Activated CD8-positive, alpha-beta memory T cell treated with anti-CD3 and anti-CD28 coated beads, Interleukin-2, amount 10 ng/mL, durations not matched to agents 7 days and 5 days (primary cell): ENCODE measurements at regions not wholly inside any gene's neighbourhood (a gene's known extent, or its start where the extent isn't known, plus 50 kb on each side); places are given as distances from the start of the nearest gene placed in this dataset.

Experiments used
- ATAC-seq: fragments of 150-1000 bp; cut with Tn5 transposase; one replicate; pipeline ENCODE4 v1.10.0; 2021; ENCODE audit warnings: moderate library complexity
- CTCF ChIA-PET: fragments of 350-600 bp; sonication (Branson Sonifier 250); formaldehyde crosslinking; loops from one replicate; lab custom pipeline; 2021; ENCODE audit warnings: antibody characterized with exemption; lab: Charles Lee
- DNase-seq: peaks from one replicate; pipeline ENCODE4 v3.0.0-alpha.2; 2020
- H3K27ac Mint-ChIP-seq: one replicate; pipeline ENCODE4 v1.8.0; 2021; ENCODE audit warnings: mild to moderate bottlenecking, mixed read lengths
- H3K27me3 Mint-ChIP-seq: one replicate; pipeline ENCODE4 v1.8.0; 2021; ENCODE audit warnings: mixed read lengths
- H3K36me3 Mint-ChIP-seq: one replicate; pipeline ENCODE4 v1.8.0; 2021; ENCODE audit warnings: mild to moderate bottlenecking, mixed read lengths
- H3K4me1 Mint-ChIP-seq: one replicate; pipeline ENCODE4 v1.8.0; 2021; ENCODE audit warnings: mixed read lengths
- H3K4me3 Mint-ChIP-seq: one replicate; pipeline ENCODE4 v1.8.0; 2021; ENCODE audit warnings: mild to moderate bottlenecking, moderate library complexity, mixed read lengths
- H3K9me3 Mint-ChIP-seq: one replicate; pipeline ENCODE4 v1.8.0; 2022; ENCODE audit warnings: low read depth, mixed read lengths

- ATAC-seq (no peak), DNase-seq (no peak)
- peaks cover 2% of the 10 kb centered on the region for H3K27me3 Mint-ChIP-seq
- H3K4me1 Mint-ChIP-seq = no peaks in the 10 kb centered on the region
- no peaks in the 10 kb centered on the region for H3K36me3 Mint-ChIP-seq
- H3K4me3 Mint-ChIP-seq = no peak overlapping the region
- no peak overlapping the region for H3K27ac Mint-ChIP-seq
- CTCF ChIA-PET = no interaction called here
- no peaks in the 10 kb centered on the region for H3K9me3 Mint-ChIP-seq
These were observed 68.1 kb upstream of the CCBE1 start for GRCh38 chr18:59765343-59765742.

GRCh38 chr18:59764281-59764680 is 67.1 kb upstream of the CCBE1 start:
- no peaks in the 10 kb centered on the region for H3K36me3 Mint-ChIP-seq

GRCh38 chr18:59763541-59764136 is 66.4 kb upstream of the CCBE1 start:
- CTCF ChIA-PET = no interaction called here
- Mint-ChIP-seq H3K9me3 (no peaks in the 10 kb centered on the region), H3K4me1 (no peaks in the 10 kb centered on the region), H3K36me3 (no peaks in the 10 kb centered on the region), H3K27ac (no peak overlapping the region), H3K4me3 (no peak overlapping the region), H3K27me3 (peaks cover 2% of the 10 kb centered on the region)
- ATAC-seq (no peak), DNase-seq (no peak)

More at GRCh38 chr18:59764281-59764680, 67.1 kb upstream of the CCBE1 start:
- Mint-ChIP-seq H3K27ac (no peak overlapping the region), H3K4me3 (no peak overlapping the region), H3K9me3 (no peaks in the 10 kb centered on the region), H3K4me1 (no peaks in the 10 kb centered on the region), H3K27me3 (peaks cover 2% of the 10 kb centered on the region)
- no peak for DNase-seq
- no peak for ATAC-seq
- CTCF ChIA-PET = no interaction called here

- H3K9me3 Mint-ChIP-seq = no peaks in the 10 kb centered on the region
- DNase-seq = no peak
- H3K27ac Mint-ChIP-seq = no peak overlapping the region
- no peak overlapping the region for H3K4me3 Mint-ChIP-seq
- CTCF ChIA-PET = interaction anchor here (0.6 kb wide), 1 partner anchor 799 kb away, joined by 4 read pairs; no protein-coding TSS in a partner anchor
- peaks cover 7% of the 10 kb centered on the region for H3K27me3 Mint-ChIP-seq
- H3K36me3 Mint-ChIP-seq = no peaks in the 10 kb centered on the region
- H3K4me1 Mint-ChIP-seq = no peaks in the 10 kb centered on the region
- no peak for ATAC-seq
These were observed 63.7 kb upstream of the CCBE1 start for GRCh38 chr18:59760619-59761600.

GRCh38 chr18:59760212-59760611 is 63.0 kb upstream of the CCBE1 start:
- CTCF ChIA-PET = no interaction called here
- ATAC-seq (no peak), DNase-seq (no peak)
- Mint-ChIP-seq H3K27ac (no peak overlapping the region), H3K36me3 (no peaks in the 10 kb centered on the region), H3K4me1 (no peaks in the 10 kb centered on the region), H3K9me3 (no peaks in the 10 kb centered on the region), H3K27me3 (peaks cover 7% of the 10 kb centered on the region), H3K4me3 (no peak overlapping the region)

- DNase-seq (no peak), ATAC-seq (no peak)
- Mint-ChIP-seq H3K36me3 (no peaks in the 10 kb centered on the region), H3K4me3 (no peak overlapping the region), H3K27me3 (peaks cover 7% of the 10 kb centered on the region), H3K9me3 (no peaks in the 10 kb centered on the region), H3K4me1 (no peaks in the 10 kb centered on the region), H3K27ac (no peak overlapping the region)
- CTCF ChIA-PET = no interaction called here
These were observed 61.6 kb upstream of the CCBE1 start for GRCh38 chr18:59758837-59759236.

GRCh38 chr18:59758106-59758505 is 60.9 kb upstream of the CCBE1 start:
- Mint-ChIP-seq H3K36me3 (no peaks in the 10 kb centered on the region), H3K4me3 (no peak overlapping the region), H3K27me3 (peaks cover 5% of the 10 kb centered on the region), H3K27ac (no peak overlapping the region), H3K9me3 (no peaks in the 10 kb centered on the region), H3K4me1 (no peaks in the 10 kb centered on the region)
- no peak for ATAC-seq
- no peak for DNase-seq
- CTCF ChIA-PET = no interaction called here

- no peaks in the 10 kb centered on the region for H3K9me3 Mint-ChIP-seq
- no peak for DNase-seq
- H3K4me3 Mint-ChIP-seq = no peak overlapping the region
- H3K36me3 Mint-ChIP-seq = no peaks in the 10 kb centered on the region
- CTCF ChIA-PET = no interaction called here
- H3K4me1 Mint-ChIP-seq = no peaks in the 10 kb centered on the region
- ATAC-seq = no peak
- H3K27me3 Mint-ChIP-seq = no peaks in the 10 kb centered on the region
- H3K27ac Mint-ChIP-seq = no peak overlapping the region
These were observed 55.4 kb upstream of the CCBE1 start for GRCh38 chr18:59752666-59753065.

- Mint-ChIP-seq H3K4me1 (no peaks in the 10 kb centered on the region), H3K4me3 (no peak overlapping the region), H3K27ac (no peak overlapping the region), H3K9me3 (no peaks in the 10 kb centered on the region), H3K27me3 (no peaks in the 10 kb centered on the region), H3K36me3 (no peaks in the 10 kb centered on the region)
- ATAC-seq (no peak), DNase-seq (no peak)
- CTCF ChIA-PET = no interaction called here
These were observed 54.0 kb upstream of the CCBE1 start for GRCh38 chr18:59751186-59751585.

- DNase-seq (no peak), ATAC-seq (no peak)
- no peaks in the 10 kb centered on the region for H3K36me3 Mint-ChIP-seq
- H3K4me1 Mint-ChIP-seq = no peaks in the 10 kb centered on the region
- H3K27me3 Mint-ChIP-seq = no peaks in the 10 kb centered on the region
- no peak overlapping the region for H3K27ac Mint-ChIP-seq
- no peak overlapping the region for H3K4me3 Mint-ChIP-seq
- no peaks in the 10 kb centered on the region for H3K9me3 Mint-ChIP-seq
- CTCF ChIA-PET = no interaction called here
These were observed 51.6 kb upstream of the CCBE1 start for GRCh38 chr18:59748628-59749360.
